Sigmoid colon (tissue), 6 donors: ENCODE measurements at regions not wholly inside any gene's neighbourhood (a gene's known extent, or its start where the extent isn't known, plus 50 kb on each side); places are given as distances from the start of the nearest gene placed in this dataset.
"Not testable (repeated sequence)": the region's sequence is repeated elsewhere in the genome, so short reads cannot be mapped to it uniquely, and the experiment has no call there.

ENCODE experiments used
- DNase-seq: peaks from one replicate; pipeline ENCODE4 v3.0.0-alpha.2; 2019
- H3K27ac ChIP-seq, 4 donors: fragments of 200-600 bp; sonication (generic); one replicate each; pipeline ENCODE4 v1.5.1; 2016 to 2019; ENCODE audit warnings: mild to moderate bottlenecking in 1 of 4
- H3K27me3 ChIP-seq, 3 donors: fragments of 200-600 bp; sonication (generic); one replicate each; pipeline ENCODE4 v1.5.1; 2019; ENCODE audit warnings: mild to moderate bottlenecking in 1 of 3
- H3K36me3 ChIP-seq, 4 donors: fragments of 200-600 bp; sonication (generic); one replicate each; pipeline ENCODE4 v1.5.1; 2016 to 2019
- H3K4me1 ChIP-seq, 4 donors: fragments of 200-600 bp; sonication (generic); one replicate each; pipeline ENCODE4 v1.5.1; 2017 to 2019
- H3K4me3 ChIP-seq, 4 donors: fragments of 200-600 bp; sonication (generic); one replicate each; pipeline ENCODE4 v1.5.1; 2017 to 2019; ENCODE audit warnings: mild to moderate bottlenecking in 2 of 4, moderate library complexity in 1 of 4
- H3K9me3 ChIP-seq, 4 donors: fragments of 200-600 bp in 3 of 4; sonication (generic) in 3 of 4; one replicate each; pipeline versions ENCODE4 v1.5.1 to v1.6.1; 2013 to 2019
- WGBS, 2 donors: extraction: QIAGEN DNeasy Blood & Tissue Kit; methylation state at CpG; one replicate each; pipeline ENCODE4 v1.1.7; 2013; 5-methylcytosine and 5-hydroxymethylcytosine counted together
- intact Hi-C: fragments of 100-400 bp; cut with DNase I; formaldehyde crosslinking; loops from one replicate; pipeline ENCODE4 v1.15.1; 2023
- donor health status: healthy with polysubstance abuse.
- donor health status: healthy.

GRCh38 chr1:146556405-146556804 is 327.6 kb upstream of the NOTCH2NLA start:
- H3K36me3 ChIP-seq, H3K4me3 ChIP-seq, H3K4me1 ChIP-seq, intact Hi-C loops, H3K9me3 ChIP-seq, H3K27me3 ChIP-seq, H3K27ac ChIP-seq, DNase-seq: not testable (repeated sequence)
- WGBS, 2 donors: 76 to 83% methylated on average over 2 to 3 of the region's 7 CpGs

DNA sequence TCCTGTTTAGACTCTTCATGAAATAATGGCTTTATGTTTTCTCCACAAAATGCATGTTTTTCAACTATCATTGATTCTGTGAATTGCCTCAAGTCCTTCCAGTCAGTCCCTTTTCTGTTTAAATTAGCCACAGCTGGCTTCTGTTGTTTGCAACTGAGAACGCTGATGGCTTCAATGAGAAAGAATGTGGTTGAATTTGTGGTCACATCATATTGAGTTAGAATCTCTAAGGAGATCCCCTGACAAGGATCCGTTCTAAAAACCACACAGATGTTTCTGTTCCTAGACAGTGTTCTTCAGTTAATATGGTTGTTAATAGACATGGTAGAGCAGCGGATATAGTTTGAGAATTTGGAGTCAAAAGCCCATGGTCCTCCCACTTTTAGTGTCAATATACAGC is 323.6 kb upstream of the NOTCH2NLA start:
- not testable (repeated sequence) for H3K27ac ChIP-seq

GRCh38 chr1:146548684-146549083 is 319.9 kb upstream of the NOTCH2NLA start:
- H3K36me3 ChIP-seq, intact Hi-C loops, DNase-seq, H3K4me1 ChIP-seq, H3K27ac ChIP-seq, H3K4me3 ChIP-seq, H3K27me3 ChIP-seq, H3K9me3 ChIP-seq: not testable (repeated sequence)
- WGBS, 2 donors: 97 to 98% methylated on average over 8 of the region's 9 CpGs

More for the DNA sequence above, 323.6 kb upstream of the NOTCH2NLA start:
- H3K4me3 ChIP-seq, H3K9me3 ChIP-seq, DNase-seq, intact Hi-C loops, H3K36me3 ChIP-seq, H3K4me1 ChIP-seq, H3K27me3 ChIP-seq: not testable (repeated sequence)
- WGBS, 2 donors: 69 to 88% methylated on average over 2 to 3 of the region's 3 CpGs

GRCh38 chr1:146546189-146546588 is 317.4 kb upstream of the NOTCH2NLA start:
- H3K4me3 ChIP-seq, intact Hi-C loops, H3K36me3 ChIP-seq, H3K9me3 ChIP-seq, H3K27ac ChIP-seq, DNase-seq, H3K27me3 ChIP-seq, H3K4me1 ChIP-seq: not testable (repeated sequence)
- 95% methylated on average over 1 of the region's 1 CpG for WGBS, 2 donors

DNA sequence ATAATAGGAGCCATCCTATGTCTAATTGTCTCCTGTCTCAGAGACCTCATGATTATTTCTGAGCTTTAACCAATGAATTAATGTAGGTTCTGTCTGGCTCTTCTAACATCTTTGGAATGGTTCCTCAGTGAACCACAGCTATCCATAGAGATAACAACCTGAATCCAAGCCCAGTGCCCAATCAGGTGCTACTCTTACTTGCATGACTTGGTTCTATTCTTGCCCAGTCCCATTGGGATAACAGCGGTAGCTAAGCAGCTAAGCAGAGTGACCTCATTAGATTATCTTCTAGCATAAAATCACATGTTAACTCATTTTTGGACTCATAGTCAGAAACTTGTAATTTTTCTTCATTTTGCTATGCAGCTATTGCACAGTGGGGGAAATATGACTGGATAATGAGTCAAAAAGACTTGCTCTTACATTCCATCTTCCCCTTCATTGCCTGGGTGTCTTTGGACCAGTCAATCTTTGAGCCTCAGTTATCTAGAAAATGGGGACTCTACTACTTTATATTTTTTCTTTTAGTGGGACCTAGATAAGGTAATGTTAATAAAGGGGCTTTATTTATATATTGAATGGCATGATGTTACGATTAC is 309.1 kb upstream of the NOTCH2NLA start:
- no CpG with 5 or more reads among the region's 2 CpGs for WGBS, 2 donors
- DNase-seq, H3K9me3 ChIP-seq, H3K27ac ChIP-seq, H3K4me1 ChIP-seq, H3K36me3 ChIP-seq, H3K27me3 ChIP-seq, H3K4me3 ChIP-seq, intact Hi-C loops: not testable (repeated sequence)

DNA sequence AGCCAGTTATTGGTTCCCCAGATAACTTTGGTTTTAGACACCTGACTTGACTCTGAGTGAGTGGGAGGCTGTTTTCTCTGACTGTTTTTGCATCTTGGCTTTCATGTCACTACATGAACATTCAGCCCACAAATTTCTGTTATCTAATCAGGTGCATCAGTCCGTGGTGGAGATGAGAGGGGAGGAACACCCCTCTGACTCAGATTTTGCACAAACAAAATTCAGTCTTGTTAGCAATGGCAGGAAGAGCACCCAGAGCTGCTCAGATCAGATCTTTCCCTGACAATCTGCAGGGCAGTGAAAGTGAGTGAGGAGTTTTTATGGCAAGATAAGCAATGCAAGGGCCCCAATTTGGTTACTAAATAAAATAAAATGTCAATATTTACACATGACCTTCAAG is 307.2 kb upstream of the NOTCH2NLA start:
- H3K36me3 ChIP-seq, H3K27ac ChIP-seq, H3K27me3 ChIP-seq, H3K9me3 ChIP-seq, H3K4me3 ChIP-seq, intact Hi-C loops, H3K4me1 ChIP-seq, DNase-seq: not testable (repeated sequence)
- WGBS, 2 donors: no CpG with 5 or more reads among the region's 1 CpG

DNA sequence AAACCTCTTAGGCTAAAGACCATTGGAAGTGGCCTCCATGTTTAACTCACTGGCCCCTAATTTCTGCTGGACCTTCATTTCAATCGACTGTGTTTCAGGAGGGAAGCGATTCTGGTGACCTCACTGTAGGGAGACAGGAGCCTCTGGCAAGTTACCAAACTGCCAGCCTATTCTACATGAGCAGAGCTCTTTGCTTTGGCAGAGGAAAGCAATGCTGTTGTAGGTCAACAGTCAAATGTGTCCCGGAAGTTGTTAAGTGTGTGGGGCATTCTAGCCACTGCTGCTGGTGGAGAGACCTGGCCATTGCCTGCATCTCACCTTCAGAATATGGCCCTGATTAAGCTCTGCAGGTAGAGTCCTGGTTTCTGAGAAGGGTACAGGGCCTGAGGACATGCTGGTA is 306.8 kb upstream of the NOTCH2NLA start:
- intact Hi-C loops, H3K27me3 ChIP-seq, H3K9me3 ChIP-seq, H3K36me3 ChIP-seq, H3K4me1 ChIP-seq, H3K27ac ChIP-seq, DNase-seq, H3K4me3 ChIP-seq: not testable (repeated sequence)
- no CpG with 5 or more reads among the region's 3 CpGs for WGBS, 2 donors

GRCh38 chr1:146530958-146531357 is 302.1 kb upstream of the NOTCH2NLA start:
- H3K4me3 ChIP-seq, DNase-seq, H3K4me1 ChIP-seq, H3K9me3 ChIP-seq, intact Hi-C loops, H3K27ac ChIP-seq, H3K27me3 ChIP-seq, H3K36me3 ChIP-seq: not testable (repeated sequence)
- no CpG with 5 or more reads among the region's 6 CpGs for WGBS, 2 donors

- H3K4me3 ChIP-seq, H3K27me3 ChIP-seq, H3K36me3 ChIP-seq, H3K27ac ChIP-seq, intact Hi-C loops, DNase-seq, H3K4me1 ChIP-seq, H3K9me3 ChIP-seq: not testable (repeated sequence)
- no CpG with 5 or more reads among the region's 4 CpGs for WGBS, 2 donors
Observed at GRCh38 chr1:146522812-146523211, 294.0 kb upstream of the NOTCH2NLA start.

- intact Hi-C loops: not testable (repeated sequence)
Observed at GRCh38 chr1:146522345-146522744, 293.5 kb upstream of the NOTCH2NLA start.

GRCh38 chr1:146521804-146522203 is 293.0 kb upstream of the NOTCH2NLA start:
- H3K27me3 ChIP-seq, H3K4me3 ChIP-seq, DNase-seq, H3K36me3 ChIP-seq, H3K4me1 ChIP-seq, H3K9me3 ChIP-seq, intact Hi-C loops, H3K27ac ChIP-seq: not testable (repeated sequence)
- no CpG with 5 or more reads among the region's 2 CpGs for WGBS, 2 donors

More at GRCh38 chr1:146522345-146522744, 293.5 kb upstream of the NOTCH2NLA start:
- not testable (repeated sequence) for H3K4me3 ChIP-seq, H3K9me3 ChIP-seq, H3K27ac ChIP-seq, H3K27me3 ChIP-seq, H3K4me1 ChIP-seq, DNase-seq, H3K36me3 ChIP-seq
- WGBS, 2 donors: no CpG with 5 or more reads among the region's 6 CpGs

DNA sequence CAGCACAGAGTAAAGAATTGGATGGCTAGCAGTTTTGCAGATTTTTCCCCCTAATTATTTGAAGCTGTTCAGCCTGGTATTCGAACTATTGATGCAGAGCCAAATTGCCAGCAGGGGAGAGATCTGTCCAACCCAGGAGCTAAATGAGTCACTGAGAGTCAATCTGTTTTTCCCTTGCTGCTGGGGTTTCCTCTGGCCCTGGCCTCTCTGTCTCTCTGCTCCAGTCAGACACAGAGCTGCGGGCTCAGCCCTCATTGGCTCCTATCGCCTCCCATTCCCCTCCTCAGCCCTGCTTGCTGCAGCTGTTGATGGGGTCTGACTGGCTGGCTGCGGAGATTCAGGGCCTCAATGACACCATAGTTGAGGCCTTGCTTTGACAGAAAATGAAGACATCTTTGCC is 284.9 kb upstream of the NOTCH2NLA start:
- DNase-seq, H3K27ac ChIP-seq, H3K27me3 ChIP-seq, H3K9me3 ChIP-seq, H3K36me3 ChIP-seq, H3K4me3 ChIP-seq, H3K4me1 ChIP-seq, intact Hi-C loops: not testable (repeated sequence)
- no CpG with 5 or more reads among the region's 4 CpGs for WGBS, 2 donors

- H3K36me3 ChIP-seq, H3K9me3 ChIP-seq, H3K27ac ChIP-seq, H3K4me3 ChIP-seq, H3K27me3 ChIP-seq, intact Hi-C loops, DNase-seq, H3K4me1 ChIP-seq: not testable (repeated sequence)
- 87 to 94% methylated on average over 2 of the region's 7 CpGs for WGBS, 2 donors
Observed at GRCh38 chr1:146511047-146511777, 282.4 kb upstream of the NOTCH2NLA start.
